NCI-H2029 (cell line): ENCODE measurements at regions not wholly inside any gene's neighbourhood (a gene's known extent, or its start where the extent isn't known, plus 50 kb on each side); places are given as distances from the start of the nearest gene placed in this dataset.

ENCODE experiments used
- DNase-seq: peaks from one replicate; lab custom pipeline; 2025; lab: John Stamatoyannopoulos, UW

DNA sequence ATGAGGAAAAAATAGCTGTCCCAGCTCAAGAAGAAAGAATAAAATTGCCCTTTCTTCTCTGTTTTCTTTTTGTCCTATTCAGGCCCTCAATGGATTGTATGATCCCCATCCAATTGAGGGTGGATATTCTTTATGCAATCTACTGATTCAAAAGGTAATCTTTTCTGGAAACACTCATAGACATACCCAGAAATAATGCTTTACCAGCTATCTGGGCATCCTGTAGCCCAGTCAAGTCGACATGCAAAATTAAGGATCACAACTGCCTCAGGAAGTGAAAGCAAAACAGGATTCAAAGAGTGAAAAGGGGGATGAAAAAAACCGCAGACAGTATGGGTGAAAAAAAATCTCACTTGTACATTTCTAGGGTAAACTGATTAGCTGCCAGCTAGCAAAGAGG is 410.1 kb downstream of the TBC1D32 start:
- DNase-seq = no peak

DNA sequence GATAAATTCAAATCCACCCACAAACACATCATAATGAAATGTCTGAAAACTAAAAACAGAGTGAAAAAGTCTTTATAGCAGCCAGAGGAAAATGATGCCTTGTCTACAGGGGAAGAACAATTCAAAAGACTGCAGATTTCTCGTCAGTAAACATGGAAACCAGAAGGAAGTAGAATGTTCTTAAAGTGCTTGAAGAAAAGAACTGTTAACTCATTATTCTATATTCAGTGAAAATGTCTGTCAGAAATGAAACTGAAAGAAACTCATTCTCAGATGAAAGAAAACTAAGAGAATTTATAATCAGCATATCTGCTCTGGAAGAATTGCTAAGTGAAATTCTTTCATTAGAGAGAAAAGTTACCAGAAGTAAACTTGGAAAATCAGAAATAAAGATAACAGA is 416.1 kb downstream of the TBC1D32 start:
- DNase-seq = no peak

DNA sequence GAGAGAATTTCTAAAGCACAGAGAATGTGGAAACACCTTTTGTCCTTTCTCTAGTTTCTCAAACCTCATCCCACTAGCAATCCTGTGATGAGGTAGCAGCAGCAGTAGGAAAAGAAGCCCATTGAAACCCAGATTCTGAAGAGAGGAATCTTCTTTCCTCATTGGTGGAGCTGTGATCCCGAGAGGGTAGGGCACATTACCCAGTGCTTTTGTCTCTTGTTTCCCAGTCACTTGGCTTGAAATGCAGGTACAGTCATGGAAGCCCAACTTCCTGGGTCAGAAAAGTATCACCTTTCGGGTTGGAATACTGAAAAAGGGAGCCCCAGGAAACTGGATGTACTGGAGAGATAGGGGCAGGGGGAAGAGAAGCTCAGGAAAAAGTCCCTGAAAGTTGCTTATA is 417.4 kb downstream of the TBC1D32 start:
- DNase-seq = no peak

DNA sequence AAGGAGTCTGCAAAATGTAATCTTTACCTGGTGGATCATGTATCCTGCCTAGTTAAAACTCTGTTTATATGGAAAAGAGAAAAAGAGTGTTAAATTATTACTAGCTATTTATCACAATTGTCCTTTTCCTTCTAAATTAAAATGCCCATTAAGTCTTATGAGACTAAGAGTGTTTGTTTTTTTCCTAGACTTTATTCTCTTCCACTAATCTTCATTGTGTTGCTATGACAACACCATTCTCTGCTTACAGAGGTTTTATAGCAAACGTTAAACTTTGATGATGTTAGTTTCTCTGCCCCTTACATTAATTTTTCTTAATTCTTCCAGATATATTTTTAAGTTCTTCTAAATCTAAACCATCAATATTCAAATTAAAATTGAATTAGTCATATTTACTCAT is 420.8 kb downstream of the TBC1D32 start:
- DNase-seq = no peak

DNA sequence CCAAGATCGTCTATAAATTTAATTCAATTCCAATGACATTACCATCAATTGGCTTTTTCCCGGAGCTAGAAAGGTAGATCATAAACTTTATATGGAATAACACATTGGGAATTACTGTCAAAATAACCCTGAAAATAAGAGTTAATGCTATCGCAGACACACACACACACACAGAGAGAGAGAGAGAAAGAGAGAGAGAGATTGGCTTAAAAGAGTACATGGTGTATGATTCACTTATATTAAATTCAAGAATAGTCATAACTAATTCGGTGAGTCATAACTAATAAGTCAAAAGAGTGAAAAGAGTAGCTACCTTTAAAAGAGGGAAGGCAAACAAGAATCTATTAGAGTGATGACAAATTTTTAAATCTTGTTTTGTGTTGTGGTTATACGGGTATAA is 425.5 kb downstream of the TBC1D32 start:
- no peak for DNase-seq

DNA sequence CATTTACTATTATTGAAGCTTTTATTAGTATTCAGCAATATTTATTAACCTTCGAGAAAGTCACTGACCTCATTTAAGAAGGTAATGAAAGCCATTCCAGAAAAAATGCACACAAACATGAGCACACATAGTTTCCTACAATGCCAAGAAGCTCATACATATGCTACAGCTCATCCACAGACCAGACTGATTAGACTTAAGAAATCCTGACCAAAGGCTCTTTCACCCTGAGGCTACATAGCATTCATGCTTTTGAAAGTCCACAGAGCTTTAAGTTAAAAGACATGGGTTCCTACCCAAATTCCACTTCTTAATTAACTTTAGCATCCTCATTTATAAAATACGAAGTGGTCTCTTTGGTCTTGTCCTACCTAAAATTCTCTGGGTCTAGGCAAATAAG is 430.4 kb downstream of the TBC1D32 start:
- DNase-seq = no peak

GRCh38 chr6:120899932-120900331 is 434.3 kb downstream of the TBC1D32 start:
- no peak for DNase-seq

DNA sequence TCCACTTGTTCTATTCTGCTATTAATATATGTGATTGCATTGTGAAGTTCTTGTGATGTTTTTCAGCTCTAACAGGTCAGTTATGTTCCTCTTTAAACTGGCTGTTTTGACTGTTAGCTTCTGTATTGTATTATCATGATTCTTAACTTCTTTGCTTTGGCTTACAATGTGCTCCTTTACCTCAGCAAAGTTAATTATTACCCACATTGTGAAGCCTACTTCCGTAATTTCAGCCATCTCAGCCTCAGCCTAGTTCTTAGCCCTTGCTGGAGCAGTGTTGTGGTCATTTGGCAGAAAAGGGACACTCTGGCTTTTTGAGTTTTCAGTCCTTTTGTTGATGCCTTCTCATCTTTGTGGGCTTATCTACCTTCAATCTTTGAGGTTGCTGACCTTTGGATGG is 440.2 kb downstream of the TBC1D32 start:
- no peak for DNase-seq

DNA sequence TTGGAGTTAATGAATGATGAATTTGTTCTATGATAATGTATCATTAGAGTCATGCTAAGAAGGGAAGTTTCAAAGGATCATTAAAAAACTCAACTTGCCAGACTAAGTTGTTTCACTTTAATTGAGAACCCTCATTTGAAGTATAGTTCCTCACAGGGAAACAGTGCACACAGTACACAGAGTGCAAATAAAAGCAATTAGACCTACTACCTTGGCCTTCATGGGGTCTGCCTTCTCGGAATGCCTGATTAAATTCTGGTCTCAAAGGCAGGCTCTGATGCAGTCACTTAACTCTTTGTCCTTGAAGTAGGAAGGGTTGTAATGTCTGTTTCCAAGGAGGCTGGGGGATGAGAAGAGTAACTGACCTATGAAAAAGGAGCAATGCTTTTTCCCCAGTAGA is 457.3 kb downstream of the TBC1D32 start:
- no peak for DNase-seq

DNA sequence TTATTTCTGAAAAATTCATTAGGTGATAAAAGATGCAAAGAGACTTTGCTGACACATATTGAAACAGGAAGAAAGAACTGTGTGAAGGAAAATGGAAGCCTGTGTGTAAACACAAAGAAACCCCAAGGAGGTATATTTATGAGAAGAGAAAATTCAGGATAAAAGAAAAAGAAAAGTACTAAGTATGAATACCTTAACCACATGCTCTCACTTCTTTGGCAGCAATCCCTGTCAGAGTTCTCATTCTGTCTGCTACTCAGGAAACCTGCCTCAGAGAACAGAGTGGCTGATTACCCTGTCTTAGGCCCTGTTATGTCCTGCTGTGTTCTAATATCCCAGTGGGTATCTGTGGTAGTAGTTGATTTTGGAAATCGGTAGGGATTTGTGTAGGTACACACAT is 457.9 kb downstream of the TBC1D32 start:
- no peak for DNase-seq

DNA sequence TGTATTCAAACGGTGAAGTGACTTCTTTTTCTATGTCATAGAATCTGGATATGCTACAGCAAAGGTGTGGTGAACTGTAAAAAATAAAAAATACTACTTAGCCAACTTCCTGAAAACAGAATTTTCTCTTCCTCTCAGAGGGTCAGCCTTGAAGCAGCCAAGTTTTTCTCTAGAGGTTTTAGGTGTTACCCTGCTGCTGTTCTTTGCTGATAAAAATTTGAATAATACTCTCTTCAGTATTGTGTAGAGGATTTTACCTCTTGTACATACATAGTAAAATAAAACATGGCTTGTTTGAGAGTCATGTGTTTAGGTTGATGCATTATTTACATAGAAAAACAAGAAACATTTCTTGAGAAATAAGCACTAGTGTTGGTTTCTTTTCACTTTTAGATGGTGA is 458.4 kb downstream of the TBC1D32 start:
- no peak for DNase-seq

DNA sequence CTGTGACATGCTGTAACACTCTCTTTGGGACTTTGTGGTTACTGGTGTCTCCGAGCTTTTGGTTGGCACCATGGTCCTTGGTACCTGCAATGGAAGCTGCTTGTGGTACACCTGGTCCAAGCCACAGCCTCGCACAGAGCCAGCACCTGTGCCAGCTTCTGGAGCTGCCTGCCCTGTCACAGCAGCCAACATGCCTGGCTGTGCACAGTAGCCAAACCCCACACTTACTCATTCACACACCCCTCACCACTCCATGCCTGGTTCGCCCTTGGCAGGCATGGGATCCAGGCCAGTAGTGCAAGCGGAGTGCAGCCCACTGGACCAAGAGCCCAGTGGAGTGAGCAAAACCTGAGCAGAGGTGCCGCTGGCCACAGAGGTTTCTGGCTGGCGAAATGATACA is 459.9 kb downstream of the TBC1D32 start:
- no peak for DNase-seq

DNA sequence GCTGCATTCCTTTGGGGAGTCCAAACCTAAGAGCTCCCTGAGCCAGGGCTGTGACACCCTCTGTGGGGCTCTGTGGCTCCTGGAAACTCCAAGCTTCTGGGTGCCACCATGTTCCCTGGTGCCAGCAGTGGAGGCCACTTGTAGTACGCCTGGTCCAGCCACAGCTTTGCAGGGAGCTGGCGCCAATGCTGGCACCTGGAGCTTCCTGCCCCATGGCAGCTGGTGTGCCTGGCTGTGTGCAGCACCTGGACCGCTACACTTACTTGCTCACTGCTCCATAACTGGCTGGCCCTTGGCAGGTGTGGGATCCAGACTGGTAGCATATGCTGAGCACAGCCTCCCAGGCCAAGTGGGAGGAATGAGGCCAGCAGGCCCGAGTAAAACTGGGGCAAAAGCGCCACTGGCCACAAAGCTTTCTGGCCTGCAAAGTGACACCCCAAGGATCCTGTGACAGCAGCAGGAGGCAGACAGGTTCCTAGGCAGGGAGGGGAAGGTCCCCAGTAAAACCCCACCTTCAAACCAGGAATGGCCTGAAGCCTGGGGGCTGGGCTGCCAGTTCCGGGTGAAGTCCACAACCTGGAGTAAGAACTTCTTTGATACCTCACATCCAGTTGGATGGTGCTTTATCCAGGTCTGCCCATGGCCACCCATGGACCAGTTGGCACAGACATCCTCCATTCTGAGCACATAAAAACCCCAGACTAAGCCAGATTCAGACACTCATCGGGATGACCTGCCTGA is 461.0 kb downstream of the TBC1D32 start:
- no peak for DNase-seq

- no peak for DNase-seq
Observed at GRCh38 chr6:120872262-120872578, 462.1 kb downstream of the TBC1D32 start.

GRCh38 chr6:120871416-120872261 is 462.6 kb downstream of the TBC1D32 start:
- peak; percentile 33 for DNase-seq

GRCh38 chr6:120869397-120869796 is 464.9 kb downstream of the TBC1D32 start:
- no peak for DNase-seq

DNA sequence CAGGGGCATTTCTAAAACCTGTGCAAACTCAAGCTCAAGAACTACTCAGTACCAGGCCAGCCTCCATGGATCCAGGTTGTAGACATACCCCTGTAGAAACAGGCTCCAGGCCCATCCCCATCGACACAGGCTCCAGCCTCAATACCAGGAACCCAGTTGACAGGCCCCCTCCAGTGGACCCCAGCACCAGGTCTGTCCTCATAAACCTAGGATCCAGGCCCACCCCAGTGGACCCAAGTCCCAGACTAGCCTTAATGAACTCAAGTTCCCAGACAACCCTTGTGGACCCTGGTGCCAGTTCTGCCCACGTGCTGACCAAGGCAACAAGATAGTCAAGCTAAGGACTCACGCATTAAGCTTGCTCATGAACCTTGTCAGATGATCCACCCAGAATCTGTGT is 476.9 kb downstream of the TBC1D32 start:
- DNase-seq = no peak

DNA sequence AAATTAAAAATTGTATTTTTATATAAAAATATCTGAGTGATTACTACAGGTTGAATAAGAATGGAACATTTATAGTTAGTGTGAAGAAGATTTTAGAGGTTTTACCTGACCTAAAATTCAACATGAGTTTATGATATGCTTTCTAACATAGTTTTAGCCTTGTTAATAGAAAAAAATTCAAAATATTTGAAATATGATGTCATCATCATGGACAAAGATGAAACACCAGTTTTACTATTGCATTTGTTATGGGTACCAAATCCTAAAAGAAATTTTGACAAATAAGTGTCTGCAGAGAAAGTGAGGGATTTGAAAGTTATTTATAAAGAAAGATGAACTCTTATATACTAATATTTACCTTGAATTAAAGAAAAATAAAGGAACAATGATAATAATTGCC is 479.7 kb downstream of the TBC1D32 start:
- no peak for DNase-seq

DNA sequence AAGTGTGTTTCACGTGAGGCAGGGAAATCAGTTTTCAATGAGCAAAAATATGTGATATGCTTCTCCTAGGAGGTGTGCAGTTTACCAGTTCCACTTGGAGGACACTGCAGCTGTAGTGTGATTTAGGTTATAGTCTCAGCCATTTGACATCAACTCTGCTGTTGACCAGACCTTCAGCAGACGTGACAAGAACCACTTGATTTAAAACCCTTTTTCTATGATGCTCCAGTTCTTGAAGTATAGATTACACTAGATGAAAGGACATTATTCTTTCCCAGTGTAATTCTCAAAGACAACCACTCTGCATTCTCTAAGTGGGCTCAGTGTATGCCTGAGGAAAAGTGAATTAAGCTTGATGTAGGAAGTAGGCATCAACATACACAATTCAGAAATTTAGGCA is 480.8 kb downstream of the TBC1D32 start:
- no peak for DNase-seq

GRCh38 chr6:120852293-120852849 is 481.9 kb downstream of the TBC1D32 start:
- DNase-seq = no peak

GRCh38 chr6:120826253-120826652 is 508.0 kb downstream of the TBC1D32 start:
- DNase-seq = peak; percentile 68

DNA sequence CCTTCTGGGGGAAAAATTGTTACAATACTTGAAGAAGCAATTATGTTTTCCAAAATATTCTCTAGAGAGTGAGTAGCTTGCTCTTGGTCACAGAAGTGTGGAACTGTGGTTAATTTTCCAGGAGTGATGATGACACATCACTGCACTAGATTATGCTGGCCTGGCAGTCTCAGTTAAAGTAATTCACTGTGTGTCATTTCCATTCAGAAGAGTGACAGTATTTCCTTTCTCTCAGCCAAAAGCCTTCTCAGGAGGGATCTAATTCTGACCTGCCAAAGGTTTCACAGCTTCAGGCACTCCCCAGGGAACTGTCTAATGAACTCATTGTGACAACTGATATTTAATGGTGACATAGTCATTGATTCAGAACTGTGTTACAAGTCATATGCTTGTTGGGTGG is 517.5 kb downstream of the TBC1D32 start:
- no peak for DNase-seq

GRCh38 chr6:120805276-120805675 is 529.0 kb downstream of the TBC1D32 start:
- DNase-seq = no peak
